Myocyte (in vitro differentiated cells): ENCODE measurements at regions not wholly inside any gene's neighbourhood (a gene's known extent, or its start where the extent isn't known, plus 50 kb on each side); places are given as distances from the start of the nearest gene placed in this dataset.

Source experiments
- DNase-seq: peaks from one replicate; pipeline ENCODE4 v3.0.0-alpha.2; 2012; ENCODE audit warnings: low read depth

DNA sequence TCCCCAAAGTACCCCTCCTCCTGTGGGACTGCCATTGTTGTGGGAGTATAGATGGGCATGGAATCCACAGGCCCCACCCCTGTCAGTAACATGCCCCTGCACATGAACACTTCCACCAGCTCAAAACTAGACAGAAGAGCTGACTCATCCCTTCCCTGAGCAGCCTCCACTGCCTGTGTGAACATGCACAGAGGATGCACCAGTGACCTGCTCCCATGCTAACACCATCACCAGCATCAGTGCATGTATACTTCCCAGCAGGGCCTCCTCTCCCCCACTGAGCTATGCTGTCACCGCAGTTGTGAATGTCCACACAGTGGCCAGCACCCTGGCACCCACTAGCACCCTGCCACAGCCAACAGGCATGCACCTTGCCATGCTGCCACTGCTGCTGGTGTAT lies 939.8 kb downstream of the EFNA5 start:
- no peak for DNase-seq

DNA sequence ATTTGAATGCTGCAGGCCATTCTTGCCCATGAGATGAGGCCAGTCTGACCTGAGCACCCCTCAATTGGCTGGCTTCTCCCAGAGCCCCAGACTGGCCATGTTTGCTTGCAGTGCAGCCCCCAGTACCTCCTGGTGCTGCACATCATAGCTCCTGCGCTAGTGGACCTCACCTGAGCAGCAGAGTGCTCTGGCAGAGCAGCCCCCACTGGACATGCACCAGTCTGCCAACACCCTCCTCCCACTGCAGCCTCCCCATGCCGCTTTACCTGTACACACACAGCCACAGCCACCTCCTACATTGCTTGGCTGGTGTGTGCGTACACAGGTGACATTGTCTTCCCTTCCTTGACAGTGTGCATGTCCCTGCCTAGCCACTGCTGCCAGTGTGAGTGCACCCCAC lies 940.2 kb downstream of the EFNA5 start:
- DNase-seq: no peak

DNA sequence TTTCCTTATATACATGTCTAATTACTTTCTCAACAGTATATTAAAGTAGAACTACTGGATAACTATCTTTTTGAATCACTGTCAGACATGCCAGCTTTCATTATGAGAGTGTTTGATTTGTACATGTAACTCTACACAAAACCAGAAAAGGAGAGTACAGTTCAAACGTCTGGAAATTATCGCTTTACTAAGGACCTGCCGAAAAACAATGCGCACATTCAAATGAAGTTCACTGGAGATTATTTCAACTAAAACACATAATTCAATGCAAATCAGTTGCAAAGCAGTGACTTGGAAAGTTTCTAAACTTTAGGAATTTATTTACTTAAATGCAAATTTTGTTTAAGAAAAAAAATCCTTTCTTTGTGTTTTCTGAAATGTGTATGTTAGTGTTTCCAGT lies 942.5 kb downstream of the EFNA5 start:
- no peak for DNase-seq

DNA sequence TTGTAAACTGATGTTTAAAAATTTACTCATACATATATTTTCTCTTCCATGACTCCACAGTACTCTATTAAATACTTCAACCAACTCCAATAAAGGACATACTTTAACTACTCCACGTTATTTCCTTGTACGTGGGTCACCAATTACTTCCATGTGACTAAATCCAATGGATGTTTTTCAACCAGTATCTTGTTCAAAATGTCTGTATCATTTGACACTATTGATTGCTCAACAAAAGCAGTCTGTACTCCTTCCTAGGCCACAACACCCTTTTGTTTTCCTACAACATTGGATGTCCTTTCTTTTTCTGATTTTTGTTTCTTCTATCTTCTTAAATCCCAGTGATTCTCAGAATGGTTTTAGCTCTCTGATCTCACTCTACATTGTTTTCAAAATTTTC lies 943.7 kb downstream of the EFNA5 start:
- no peak for DNase-seq

DNA sequence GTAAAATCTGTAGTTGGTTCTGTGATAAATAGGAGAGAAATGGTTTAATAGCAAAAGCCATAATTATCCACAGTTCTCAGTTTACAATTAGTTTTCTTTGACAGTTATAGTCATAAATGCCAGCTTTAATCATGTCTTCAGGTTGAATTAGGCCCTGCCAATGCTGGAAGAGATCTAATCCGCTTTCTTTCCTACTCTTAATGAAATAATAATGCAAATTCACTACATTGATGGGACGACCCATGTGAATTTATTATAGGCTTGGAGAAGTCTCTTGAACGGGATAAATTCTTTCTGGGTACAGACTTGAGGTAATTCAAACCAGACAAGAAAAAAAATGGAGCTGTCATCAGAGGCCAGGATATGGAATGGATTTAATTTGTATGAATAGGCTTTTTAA lies 950.4 kb downstream of the EFNA5 start:
- DNase-seq: no peak

DNA sequence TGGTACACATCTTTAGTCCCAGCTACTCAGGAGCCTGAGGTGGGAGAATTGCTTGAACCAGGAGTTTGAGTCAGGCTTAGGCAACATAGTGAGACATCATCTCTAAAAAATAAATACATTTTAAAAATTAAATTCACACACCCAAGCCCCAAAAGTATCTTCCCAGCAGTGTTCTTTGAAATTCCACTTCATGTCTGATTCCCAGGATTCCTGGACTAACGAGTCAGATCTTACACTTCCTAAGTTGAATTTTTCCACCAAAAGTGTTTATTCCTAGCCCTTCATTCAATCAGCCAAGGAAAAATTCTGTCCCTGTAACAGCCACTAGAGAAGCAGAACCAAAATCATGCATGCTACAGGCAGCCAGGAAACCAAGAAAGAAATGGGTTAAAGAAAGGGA lies 970.9 kb downstream of the EFNA5 start:
- DNase-seq: no peak

DNA sequence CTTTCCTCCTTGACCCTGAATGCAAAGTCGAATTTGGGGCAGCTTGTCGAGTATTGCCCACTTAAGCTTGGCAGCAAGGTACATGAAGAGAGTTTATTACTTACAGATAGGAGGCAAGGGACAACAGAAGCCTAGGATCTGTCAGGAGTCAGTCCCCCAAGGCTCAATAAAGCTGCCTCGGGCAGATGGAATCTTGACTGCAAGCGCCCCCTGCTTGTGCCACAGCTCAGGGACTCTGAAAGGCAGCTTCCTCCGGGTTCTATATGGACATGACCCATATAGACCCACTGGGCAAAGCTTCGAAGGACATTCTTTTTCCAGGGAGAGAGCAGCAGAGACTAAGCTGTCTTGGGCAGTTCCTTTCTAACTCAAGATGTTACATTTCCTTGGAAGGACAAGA lies 971.5 kb downstream of the EFNA5 start:
- DNase-seq: no peak

DNA sequence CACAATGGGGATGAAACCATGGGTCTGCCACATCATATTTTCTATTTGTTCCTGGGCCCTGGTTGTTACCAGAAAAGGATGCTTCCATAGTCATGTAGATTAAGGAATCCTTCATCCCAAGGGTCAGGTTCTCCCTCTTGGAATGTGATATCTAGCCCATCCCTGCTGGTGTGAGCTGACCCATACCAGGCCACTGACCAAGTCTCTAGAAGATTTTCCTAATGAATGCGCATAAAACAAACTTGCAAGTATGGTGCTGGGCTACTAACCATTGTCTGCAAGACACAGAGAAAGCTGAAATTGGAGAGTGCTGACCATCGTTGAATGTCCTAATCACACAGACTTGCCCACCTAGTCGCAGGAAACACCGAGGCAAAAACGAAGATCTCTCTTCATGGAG lies 972.6 kb downstream of the EFNA5 start:
- DNase-seq: no peak

DNA sequence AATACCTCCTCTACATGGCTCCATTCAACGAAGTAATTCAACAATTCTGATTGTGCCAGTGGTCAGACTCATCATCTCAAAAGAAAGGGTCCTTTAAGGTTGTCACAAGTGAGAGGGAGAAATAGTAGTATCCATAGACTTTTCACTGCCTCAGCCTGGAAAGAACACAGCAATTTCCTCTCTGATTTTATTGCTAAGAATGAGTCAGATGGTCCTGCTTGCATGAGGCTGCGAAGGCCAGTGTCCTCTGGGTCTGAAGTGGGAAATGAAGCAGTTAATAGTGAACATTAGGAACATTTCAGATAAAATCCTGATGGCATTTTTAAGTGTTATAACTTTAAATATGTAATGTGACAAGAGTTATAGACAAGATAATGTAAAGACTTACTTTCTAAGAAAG lies 979.0 kb downstream of the EFNA5 start:
- no peak for DNase-seq

DNA sequence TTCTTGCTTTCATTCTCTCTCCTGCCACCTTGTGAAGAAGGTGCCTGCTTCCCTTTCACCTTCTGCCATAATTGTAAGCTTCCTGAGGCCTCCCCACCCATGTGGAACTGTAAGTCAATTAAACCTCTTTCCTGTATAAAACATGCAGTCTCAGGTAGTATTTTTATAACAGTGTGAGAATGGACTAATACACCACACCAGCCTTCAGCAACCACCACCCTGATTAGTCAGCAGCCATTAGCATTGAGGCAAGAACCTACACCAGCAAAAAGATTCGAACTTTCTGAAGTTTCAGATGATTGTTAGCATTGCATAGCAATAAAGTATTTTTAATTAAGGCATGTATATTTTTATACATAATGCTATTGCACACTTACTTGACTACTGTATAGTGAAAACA lies 980.2 kb downstream of the EFNA5 start:
- no peak for DNase-seq

DNA sequence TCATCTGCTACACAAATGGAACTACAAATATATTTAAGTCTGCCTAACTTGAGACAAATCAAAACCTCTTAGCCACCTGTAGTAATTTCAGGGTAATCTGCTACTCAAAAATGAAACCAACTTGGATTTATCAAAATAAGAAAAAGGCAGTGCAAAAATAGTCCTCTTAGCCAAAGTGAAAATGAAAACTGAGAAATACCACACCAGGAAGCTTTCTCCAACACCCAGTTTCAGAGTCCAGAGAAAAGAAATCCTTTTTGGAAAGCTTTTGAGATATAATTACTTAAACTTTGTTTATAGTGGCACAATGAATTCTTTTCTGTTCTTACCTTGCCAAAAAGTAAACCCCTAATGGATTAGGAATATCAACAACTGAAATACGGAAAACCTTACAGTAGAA lies 990.4 kb downstream of the EFNA5 start:
- DNase-seq: peak; percentile 14

DNA sequence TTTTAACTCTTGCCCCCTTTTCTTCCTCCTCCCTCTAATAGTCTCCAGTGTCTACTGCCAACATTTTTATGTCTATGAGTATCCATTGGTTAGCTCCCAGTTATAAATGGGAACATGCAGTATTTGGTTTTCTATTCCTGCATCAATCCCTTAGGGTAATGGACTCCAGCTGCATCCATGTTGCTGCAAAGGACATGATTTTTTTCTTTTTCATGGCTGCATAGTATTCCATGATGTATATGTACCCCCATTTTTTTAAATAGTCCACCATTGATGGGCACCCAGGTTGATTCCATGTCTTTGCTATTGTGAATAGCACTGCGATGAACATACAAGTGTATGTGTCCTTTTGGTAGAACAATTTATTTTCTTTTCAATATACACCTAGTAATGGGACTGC lies 993.7 kb downstream of the EFNA5 start:
- DNase-seq: no peak

DNA sequence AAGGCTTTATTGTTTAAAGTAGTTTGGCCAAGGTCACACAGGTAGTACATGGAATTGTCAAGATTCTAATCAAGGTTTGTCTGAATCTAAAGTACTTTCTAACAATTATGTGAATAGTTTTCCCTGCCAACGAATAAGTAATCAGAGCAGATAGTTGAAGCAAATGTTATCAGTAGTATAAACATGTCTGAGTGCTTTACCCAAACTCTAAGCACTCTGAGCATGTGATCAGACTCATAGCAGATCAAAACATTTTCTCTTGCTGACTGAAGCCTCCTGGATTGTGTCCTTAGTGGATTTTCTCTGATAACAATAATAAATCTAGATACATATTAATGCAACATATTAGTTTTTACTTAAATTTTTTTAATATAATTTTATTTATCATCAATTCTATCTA lies 995.0 kb downstream of the EFNA5 start:
- DNase-seq: no peak

DNA sequence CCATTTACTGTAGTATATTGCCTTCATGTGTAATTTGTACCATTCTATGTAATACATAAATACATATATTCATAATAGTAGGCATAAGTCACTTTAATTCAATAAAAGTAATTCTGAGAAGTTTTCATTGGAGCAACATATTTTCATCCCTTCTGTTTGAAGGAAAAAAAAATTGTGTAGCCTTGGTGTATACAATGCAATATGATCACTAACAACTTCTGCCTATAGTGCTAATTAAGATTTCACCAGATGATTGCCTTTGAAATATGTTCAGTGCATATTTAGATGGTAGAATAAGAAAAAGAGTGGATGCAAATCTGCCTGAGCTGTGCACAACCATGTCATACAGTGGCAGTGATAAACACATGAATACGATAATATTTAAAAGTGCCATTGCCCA lies 996.8 kb downstream of the EFNA5 start:
- DNase-seq: no peak

DNA sequence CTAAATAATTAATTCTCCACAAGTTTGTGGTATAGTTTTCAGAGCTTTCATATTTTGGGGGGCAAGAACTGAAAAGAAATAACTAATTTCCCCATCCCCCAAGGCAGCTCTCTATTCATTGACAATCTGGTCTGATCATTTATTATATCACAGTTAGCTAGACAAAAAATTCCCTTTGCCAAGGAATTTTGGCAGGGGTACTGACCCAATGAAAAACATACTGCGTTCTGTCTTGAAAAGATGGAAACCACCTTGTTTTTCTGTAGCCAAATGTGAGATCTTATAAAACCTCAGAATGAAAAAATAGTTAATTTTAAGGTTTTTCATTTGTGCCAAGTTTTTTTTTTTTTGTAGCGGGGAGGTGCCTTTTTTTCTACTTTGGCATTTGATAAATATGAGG lies 1008.9 kb downstream of the EFNA5 start:
- DNase-seq: no peak

DNA sequence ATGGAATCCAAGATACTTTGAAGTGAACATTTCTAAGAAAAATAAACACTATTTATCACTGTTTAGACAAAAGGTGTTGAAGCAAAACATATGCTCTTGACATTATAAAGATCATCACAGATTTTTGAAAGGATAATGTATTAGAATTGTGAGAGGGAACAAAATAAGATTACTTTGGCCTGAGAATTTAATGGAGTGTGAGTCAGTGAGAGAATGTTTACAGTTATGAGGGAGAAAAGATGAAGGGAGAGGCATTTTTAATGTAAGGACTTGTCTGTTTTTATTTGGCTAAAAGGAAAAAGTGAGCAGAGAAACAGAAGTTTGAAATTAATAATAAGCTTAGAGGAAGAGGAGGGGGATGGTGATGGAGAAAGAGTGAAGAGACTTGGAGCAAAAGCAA lies 1010.1 kb downstream of the EFNA5 start:
- DNase-seq: no peak

DNA sequence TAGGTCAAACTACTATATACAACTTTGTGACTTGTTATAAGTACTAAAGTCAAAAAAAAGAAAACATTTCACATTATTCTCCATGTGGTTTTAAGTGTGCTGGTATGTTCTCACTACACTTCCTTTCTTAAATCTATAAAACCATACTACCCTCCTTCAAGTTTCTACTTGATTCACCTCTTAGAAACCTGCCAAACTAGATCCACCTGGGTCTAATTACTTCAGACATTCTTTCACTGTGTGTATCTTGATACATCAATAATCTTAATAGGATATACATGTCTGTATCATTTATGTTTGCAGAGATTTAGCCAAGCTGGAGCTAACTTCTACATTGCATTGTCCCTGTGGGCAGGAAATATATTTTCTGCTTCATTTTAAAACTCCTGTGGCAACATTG lies 1012.6 kb downstream of the EFNA5 start:
- DNase-seq: no peak

DNA sequence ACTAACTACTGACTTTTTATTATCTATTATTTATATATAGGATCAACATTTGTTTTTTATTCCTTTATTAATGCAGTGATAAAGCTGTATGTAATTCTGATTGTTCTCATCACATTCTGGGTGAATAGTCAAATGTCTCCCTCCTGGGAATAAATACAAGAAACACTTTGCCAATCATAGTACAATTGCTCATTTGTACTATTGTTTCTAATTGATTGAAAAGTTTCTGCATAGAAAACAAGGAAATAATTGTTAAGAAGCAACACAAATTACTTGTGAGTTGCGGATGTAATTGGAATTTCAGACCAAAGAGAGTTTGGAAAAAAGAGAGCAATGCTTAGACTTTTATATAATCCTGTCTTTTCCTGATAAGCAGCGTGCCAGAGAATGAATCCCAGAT lies 1013.9 kb downstream of the EFNA5 start:
- no peak for DNase-seq

DNA sequence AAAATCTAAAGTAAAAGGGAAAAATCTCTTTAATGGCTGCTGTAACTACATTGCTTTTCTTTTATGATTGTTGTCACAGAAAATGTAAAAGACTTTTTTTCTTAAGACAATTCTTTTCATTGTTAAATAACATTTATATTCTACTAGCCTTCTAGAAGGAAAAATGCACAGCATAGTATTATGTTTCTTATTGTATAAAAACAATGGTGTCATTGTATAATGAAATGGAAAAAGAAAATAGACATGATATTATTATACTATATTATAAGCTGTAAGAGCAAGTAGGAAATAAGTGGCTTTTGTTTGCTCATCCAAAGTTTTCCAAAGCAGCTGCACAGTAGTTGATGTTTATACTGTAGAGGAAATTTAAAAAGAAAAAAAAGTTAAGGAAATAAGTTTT lies 1021.7 kb downstream of the EFNA5 start:
- no peak for DNase-seq

DNA sequence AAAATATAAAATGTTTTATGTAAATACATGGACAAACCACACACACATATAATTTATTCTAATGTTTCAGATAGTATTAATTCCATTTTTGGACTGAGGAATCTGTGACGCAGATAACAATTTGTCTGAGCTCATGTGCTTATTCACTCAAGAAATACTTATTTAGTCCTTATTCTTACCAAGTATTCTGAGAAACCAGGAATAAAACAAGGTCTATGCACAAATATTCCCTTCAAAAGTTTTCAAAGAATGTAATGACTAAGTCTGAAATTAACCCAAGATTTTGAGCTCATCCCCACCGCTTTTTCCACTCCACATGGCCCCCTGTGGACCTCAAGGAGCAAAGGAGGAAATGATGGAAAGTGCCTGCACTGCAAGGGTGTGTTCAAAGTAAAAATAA lies 1022.3 kb downstream of the EFNA5 start:
- no peak for DNase-seq

DNA sequence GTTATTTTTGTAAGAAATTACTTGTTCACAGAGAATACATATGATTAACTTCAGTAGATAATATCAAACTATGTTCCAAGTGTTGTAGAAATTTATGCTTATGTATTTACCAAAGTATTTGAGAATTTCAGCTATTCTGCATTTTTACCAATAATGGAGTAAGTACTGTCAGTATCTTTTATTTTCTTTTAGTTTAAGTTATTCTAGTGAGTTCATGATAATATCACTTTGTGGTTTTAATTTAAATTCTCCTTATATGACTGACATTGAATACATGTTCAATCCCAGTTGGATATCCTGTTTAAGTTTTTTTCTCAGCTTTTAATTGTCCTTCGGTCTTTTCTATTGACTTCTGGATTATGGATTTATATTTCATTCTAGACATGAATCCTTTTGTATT lies 1024.6 kb downstream of the EFNA5 start:
- no peak for DNase-seq

DNA sequence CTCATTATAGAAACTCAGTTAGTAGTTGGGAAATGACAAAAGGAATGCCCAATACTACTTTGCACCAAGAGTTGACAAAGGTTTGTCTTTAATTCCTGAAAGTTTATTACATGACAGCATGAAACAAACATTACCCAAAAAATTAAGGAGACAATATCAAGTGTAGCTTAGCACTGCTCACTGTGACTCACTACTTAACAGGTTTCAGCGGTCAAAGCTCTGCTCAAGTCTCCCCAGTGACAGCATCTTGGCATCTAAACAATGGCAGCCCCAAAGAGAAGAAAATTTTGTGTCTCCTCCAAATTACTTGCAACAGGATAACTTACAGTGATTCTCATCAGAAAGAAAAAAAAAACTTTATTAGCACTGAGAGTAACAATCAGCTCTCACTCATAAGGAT lies 1030.2 kb downstream of the EFNA5 start:
- DNase-seq: no peak

DNA sequence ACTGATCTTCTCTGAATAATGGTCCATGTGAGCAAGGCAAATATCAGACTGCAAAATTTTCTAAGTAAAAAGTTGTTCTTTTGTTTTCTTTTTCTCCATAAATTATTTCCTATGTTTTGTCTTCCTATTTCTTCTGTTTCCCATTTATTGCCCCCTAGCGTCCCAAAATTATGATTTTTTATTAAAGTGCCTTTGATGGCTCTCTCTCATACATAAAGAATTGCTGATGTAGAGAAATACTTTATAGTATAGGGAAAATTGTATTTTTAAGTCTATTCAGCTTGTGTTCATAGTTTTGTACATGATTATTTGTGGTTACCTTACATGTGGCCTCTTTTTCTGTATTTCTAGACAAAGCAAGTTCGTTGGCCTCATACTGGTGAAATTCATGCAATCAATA lies 1031.2 kb downstream of the EFNA5 start:
- no peak for DNase-seq

DNA sequence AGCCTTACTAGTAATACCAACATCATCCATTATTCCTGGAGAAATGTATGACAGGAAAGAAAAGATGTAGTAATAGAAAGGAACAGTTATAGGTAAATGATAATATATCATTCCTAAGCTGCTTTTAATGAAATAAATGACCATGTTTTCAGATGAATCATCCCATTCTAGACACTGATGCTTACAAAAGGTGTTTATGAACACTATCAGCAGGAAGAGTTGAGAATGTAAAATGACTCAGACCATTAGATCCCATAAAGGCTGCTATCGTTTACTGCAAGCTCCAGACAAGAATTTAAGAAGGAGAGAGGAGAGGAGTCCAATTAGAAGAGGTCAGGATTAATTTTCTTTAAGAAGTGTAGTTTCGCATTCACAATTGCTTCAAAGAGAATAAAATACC lies 1033.5 kb downstream of the EFNA5 start:
- DNase-seq: no peak

DNA sequence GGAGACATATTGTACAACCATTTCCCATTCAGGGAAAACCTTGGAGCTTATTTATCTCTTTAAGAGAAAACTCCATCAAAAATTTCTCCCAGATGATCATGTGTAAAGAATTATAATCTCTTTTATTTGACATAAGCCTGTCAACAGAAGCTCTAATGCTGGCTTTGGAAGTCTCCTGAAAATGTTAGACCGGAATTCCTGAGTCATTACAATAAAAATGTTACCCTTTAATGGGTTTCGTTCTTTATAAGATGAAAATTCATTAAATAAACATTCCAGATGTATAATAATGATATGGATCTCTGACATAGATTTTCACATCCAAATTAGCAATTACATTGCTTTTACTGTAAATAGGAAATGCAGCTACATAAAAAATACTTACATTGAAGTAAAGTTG lies 1036.4 kb downstream of the EFNA5 start:
- no peak for DNase-seq
